Ammon's horn (tissue), 1 donor: ENCODE measurements at regions not wholly inside any gene's neighbourhood (a gene's known extent, or its start where the extent isn't known, plus 50 kb on each side); places are given as distances from the start of the nearest gene placed in this dataset.
"Not testable (repeated sequence)": the region's sequence is repeated elsewhere in the genome, so short reads cannot be mapped to it uniquely, and the experiment has no call there.

Experiments used
- DNase-seq: peaks from one replicate; pipeline ENCODE4 v3.0.0-alpha.2; 2016; ENCODE audit warnings: low spot score

DNA sequence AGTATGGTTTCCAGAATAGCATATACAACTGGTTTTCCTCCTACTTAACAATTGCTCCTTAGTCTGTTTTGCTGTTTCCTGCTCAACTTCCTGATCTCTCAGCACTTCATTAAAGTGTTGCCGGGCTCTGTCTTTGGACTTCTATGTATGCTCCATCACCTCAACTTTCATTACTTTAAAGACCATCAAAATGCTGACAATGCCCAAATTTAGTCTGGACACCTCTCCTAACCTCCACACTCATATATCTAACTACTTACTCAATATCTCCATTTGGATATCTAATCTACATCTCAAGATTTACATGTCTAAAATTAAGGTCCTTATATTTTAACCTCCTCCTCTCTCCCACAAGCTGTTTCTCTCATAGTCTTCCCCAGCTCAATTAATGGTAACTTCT is 54.4 kb upstream of the LGR5 start:
- no peak for DNase-seq

DNA sequence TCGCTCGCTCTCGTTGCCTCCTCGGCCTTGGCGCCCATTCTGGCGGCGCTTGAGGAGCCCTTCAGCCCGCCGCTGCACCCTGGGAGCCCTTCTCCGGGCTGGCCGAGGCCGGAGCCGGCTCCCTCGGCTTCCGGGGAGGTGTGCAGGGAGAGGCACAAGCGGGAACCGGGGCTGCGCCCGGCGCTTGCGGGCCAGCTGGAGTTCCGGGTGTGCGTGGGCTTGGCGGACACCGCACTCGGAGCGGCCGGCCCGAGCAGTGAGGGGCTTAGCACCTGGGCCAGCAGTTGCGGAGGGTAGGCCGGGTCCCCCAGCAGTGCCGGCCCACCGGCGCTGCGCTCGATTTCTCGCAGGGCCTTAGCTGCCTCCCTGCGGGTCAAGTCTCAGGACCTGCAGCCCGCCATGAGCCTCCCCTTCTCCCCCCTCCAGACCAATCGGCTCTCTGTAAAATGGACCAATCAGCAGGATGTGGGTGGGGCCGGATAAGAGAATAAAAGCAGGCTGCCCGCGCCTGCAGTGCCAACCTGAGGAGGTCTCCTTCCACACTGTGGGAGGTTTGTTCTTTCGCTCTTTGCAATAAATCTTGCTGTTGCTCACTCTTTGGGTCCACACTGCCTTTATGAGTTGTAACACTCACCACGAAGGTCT is 62.8 kb upstream of the LGR5 start:
- not testable (repeated sequence) for DNase-seq

DNA sequence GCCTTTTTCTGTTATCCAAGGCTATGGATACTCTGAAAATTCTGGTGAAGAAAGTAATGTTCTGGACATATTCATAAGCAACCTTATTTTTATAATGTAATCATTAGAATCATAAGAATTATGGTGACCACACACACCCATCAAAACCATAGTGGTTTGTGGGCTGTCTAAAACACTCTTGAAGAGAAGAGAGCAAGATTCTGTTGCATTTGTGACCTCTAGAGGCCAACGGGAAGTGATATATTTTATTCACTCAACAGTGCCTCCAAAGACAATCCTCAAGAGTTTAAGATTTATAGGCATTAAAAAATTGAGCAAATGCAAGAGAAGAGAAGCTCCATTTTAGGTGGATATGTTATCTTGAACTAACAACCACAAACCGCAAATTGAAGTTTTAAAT is 68.5 kb upstream of the LGR5 start:
- no peak for DNase-seq

DNA sequence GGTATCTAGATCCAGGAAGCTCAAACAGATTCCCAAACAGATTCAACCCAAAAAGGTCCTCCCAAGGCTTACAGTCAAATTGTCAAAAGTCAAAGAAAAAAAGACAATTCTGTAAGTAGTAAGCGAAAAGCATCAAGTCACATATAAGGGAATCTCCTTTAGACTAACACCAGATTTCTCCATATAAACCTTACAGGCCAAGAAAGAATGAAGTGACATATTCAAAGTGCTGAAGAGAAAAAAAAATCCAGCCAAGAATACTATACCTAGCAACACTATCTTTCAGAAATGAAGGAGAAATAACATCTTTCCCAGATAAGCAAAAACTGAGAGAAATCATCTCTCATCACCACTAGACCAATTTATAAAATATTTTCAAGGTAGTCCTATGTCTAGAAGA is 79.6 kb upstream of the LGR5 start:
- DNase-seq, result no peak

DNA sequence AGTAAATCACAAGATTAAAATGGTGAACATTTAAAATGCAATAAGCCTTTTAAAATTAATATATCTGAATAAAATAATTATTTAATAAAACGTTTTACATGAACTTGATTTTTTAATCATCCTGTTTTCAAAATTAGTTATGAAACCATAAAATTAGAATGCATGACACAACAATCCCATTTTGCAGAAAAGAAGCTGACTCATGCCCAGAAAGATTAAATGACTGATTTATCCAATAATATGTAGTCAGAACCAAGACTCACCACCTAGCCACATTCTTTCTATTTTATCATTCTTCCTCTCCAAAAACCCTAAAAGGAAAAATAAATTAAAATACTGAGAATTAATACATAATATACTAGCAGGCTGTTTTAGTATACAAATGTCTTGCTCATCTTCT is 83.0 kb upstream of the LGR5 start:
- DNase-seq, result no peak

DNA sequence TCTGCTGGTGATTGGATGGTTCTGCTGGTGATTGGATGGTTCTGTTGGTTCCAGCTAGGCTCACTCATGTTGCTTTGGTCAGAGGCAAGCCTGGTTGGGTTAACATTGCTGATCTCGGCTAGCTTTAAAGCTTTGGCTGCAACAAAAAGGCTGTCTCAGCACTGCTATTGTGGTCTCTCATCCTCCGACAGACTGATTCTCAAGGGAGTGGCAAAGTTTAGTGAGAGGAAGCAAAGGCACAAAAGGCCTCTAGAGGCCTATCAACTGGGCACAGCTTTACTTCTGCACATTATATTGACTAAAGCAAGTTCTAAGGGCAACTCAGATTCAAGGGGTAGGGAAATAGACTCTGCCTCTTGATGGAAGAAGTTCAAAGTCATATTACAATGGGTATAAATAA is 84.7 kb upstream of the LGR5 start:
- no peak for DNase-seq

DNA sequence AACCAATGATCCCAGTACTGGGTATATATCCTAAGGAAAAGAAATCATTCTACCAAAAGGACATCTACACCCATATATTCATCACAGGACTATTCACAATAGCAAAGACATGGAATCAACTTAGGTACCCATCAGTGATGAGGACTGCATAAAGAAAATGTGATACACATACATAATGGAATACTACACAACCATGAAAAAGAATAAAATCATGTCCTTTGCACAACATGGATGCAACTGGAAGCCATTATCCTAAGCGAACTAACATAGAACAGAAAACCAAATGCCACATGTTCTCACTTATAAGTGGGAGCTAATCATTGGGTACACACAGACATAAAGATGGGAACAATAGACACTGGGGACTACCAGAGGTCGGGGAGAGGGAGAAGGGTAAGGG is 86.0 kb upstream of the LGR5 start:
- DNase-seq, result no peak

DNA sequence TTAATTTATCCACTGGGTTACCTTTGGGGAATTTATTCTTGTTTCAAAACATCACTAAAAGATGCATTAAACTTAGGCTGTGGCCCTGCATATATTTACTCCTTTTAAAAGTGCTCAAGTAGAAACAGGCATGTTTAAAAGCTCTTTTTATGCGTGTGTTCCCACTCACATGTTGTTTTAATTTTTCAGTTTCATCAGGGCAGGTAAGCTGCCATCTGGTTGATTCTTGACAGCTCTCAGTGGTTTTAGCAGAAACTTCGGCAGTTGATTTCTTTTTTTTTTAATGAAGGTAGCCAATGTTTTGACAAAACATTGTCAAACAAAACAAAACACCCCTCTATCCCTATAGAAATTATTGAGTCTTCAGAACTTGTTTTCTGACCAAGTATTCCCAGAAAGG is 89.6 kb upstream of the LGR5 start:
- no peak for DNase-seq

DNA sequence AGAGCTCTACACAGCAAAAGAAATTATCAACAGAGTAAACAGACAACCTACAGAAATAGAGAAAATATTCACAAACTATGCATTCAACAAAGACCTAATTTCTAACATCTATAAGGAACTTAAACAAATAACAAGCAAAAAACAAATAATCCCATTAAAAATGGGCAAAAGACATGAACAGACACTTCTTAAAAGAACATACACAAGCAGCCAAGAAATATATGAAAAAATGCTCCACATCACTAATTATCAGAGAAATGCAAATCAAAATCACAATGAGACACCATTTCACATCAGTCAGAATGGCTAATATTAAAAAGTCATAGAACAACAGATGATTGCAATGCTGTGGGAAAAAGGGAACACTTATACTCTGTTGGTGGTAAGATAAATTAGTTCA is 100.7 kb upstream of the LGR5 start:
- DNase-seq, result no peak

DNA sequence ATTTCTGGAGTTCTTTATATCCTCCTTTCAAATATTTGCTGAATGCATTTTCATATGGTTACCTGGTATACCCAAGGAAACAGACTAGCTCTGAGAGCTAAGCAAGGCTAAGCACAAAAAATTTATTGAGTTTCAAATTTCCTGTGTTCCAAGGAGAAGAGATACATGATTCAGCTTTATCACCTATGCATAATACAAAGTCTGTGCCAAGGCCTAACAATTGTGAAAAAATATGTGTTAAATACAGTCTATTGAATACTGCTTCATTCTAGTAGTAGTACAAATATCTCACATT is 103.7 kb upstream of the LGR5 start:
- DNase-seq, result no peak

DNA sequence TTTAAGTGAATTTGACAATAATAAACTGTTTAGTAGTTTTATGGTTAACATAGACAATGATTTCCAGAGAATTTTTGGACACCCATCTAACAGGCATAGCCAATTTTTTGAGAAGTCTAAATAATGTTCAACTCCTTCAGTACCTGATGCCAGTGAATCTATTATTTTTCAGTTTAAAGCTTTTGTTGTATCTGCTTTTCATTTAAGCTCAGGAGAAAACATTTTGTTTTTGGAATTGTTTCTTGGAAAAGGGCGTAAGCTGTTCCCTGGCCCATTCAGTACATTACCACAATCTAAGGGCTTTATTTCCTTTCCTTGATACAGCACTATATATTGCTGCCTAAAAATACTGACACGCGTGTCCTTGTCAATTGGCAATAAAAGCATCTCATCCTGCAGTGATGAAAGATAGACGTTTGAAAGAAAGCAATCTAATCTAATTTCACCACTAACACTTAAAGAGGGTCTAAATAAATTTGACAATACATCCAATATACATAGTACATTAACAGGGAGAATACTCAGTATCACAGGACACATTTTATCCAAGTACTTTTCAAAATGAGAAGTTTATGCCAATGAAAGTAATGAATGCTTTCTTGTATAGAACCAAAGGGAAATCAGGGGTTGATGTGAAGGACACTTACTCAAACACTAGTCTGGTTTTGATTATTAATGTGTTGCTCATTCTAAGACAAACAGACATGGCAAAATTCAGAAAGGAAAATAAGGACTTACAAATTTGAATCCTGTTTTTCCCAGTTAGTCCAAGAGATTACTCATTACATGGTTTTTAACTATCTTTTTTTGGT is 104.2 kb upstream of the LGR5 start:
- DNase-seq, result no peak

DNA sequence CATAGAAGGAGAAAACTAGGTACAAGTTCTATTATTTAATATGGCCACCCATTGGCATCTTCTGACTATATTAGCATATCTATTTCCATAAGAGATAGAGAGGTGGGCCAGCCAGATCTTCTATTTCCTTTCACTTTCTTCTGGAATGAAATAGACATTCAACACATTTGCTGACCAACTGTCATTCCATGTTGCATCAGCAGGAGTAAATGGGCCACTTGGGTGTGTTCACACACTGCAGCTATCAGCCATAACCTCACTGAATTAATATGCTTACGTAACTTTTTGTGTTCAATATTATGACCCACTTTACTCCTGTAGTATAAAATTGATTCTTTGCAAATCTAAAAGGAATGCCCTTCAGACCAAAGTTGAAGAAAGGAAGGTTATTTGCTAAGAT is 106.2 kb upstream of the LGR5 start:
- no peak for DNase-seq

DNA sequence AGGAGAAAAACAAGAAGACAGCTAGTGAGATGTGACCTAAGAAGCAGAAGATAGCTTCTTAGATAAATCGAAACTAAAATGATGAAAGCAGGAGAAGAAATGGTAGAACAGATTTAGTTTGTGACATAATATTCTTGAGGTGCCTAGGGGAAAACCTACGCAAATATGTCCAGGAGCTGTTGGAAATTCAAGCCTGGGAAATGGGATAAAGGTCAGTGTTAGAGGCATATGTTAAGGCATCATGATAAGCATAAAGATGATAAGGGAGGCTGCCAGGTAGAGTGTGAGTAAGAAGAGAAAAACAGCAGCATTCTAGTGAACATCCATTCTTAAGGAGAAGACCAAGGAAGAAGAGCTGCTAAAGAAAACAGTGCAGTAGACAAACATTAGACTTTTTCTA is 109.6 kb upstream of the LGR5 start:
- no peak for DNase-seq

DNA sequence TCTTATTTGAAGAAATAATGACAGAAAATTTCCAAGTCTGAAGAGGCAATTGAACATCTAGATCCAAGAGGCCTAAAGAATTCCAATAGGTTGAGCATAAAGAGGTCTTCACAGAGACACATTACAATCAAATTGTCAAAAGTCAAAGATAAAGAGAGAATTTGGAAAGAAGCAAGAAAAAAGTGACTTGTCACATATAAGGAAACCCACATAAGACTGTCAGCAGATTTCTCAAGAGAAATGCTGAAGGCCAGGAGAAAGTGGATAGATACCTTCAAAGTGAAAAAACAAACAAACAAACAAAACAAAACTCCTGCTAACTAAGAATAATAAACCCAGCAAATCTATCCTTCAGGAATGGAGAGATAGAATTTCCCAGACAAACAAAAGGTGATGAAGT is 118.1 kb upstream of the LGR5 start:
- no peak for DNase-seq

DNA sequence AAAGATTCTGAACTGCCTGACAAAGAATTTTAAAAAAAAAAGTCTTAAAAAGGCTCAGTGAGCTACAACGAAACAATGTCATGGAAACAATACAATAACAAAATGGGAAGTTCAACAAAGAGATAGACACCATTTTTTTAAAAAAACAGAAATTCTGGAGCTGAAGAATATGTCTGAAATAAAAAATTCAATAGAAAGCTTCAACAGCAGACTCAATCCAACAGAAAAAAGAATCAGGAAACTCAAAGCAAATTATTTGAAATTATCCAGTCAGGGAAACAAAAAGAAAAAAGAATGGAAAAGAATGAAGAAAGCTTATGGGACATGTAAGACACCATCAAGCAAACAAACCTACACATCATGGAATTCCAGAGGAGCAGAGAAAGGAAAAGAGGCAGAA is 118.5 kb upstream of the LGR5 start:
- no peak for DNase-seq

DNA sequence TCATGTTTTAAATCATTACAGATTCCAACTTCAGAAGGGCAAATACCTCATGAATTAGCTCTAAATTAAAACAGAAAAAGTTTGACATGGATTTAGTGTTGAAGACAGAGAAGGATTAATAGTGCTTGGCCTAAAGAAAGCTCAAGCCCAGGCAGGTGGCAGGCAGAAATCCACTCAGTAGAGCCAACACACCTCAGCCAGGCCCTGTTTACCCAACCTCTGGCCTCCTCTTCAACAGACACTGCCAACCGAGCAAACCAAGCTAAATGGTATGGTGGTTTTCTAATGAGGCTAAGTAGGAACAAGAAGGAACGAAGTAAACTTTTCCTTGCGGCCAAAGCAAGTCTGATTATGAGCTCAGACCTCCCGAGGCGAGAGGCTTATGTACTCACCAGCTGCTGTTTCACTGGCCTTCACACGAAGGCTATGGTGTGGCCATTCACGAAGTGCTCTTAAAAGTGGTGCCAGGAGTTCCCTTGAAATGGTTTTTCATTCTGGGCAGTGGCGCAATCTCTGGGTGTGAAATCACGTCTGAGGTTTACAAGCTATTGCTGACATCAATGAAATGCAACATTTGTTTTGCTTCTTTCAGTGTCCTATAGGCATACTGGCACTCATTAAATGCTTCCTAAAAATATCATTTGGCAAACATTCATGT is 124.1 kb upstream of the LGR5 start:
- DNase-seq, result no peak

DNA sequence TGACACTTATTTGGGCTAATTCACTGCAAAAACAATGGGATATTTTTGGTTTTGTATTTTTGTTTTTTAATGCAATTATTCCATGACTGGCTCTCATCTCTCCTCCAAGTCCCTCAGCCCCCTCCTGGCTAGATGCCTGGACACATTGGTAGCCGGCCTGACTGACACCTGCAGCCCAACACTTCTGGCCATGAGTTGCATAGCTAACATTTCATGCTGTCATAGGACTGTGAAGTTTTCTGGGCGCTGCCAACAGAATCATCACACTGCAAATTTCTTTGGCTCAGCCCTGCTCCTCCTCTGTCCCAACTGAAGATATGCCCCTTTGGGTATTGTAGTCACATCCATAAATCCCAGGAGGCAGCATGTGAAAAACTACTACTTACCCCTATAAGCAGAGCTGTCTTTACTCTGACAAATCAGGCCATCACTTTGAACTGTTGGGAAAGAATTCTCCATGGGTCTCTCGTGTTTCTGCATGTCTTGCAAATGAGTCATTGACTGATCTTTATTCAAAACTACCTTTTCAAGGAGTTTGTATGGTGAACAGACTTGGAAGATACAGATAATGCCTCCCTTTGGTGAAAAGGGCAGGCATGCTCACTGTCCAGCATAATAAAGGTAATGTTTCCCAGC is 126.7 kb upstream of the LGR5 start:
- DNase-seq, result no peak

DNA sequence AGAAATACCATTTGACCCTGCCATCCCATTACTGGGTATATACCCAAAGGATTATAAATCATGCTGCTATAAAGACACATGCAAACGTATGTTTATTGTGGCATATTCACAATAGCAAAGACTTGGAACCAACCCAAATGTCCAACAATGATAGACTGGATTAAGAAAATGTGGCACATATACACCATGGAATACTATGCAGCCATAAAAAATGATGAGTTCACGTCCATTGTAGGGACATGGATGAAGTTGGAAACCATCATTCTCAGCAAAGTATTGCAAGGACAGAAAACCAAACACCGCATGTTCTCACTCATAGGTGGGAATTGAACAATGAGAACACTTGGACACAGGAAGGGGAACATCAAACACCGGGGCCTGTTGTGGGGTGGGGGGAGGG is 128.0 kb upstream of the LGR5 start:
- not testable (repeated sequence) for DNase-seq

DNA sequence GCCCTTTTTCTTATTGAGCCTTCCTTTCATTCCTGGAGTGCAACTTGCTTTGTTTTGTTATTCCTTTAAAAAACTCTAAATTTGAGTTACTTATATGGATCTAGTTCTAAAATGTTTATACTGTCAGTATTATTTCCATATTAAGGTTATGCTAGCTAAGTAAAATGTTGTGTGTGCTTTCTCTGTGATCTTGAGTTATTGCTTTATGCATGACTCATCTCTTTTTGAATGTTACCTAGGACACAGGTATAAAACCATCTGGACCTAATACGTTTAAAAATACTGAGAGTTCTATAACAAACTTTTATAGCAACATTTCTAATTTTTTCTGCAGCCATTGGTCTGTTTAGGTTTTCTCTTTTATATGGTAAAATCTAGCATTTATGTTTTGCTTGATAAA is 132.8 kb upstream of the LGR5 start:
- DNase-seq, result no peak

DNA sequence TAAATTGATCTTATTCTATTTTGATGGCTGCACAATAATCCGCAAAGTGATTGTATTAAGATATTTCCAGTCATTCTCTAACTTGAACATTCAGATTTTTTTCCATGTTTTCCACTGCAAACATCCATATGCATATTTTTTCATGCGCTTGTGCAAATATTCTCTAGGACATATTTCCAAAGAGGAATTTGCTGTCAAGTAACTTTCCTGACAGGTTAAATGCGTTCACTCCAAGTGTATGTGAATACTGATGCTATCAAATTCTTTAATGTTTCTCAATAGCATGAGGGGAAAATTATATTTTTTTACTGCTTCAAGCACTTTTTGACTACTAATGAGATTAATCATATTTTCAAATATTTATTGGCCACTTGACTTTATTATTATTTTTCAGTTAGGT is 135.3 kb upstream of the LGR5 start:
- no peak for DNase-seq

DNA sequence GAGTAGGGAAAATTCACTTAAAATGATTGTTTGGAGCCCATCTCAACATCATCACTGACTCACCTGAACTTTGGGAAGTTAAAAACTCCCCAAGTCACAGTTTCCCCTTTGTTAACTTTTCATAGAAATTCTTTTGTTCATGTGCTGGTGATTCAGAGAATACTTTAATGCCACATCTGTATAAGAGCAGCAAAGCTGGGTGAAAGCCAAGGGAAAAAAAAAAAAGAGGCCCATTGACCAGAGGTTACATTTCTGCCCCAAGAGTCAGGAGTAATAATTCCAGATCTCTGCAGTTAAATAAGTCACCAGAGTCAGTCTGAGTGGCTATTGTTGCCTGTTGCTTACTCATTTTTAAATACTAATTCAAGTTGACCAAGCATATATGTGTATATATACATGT is 136.4 kb upstream of the LGR5 start:
- no peak for DNase-seq

DNA sequence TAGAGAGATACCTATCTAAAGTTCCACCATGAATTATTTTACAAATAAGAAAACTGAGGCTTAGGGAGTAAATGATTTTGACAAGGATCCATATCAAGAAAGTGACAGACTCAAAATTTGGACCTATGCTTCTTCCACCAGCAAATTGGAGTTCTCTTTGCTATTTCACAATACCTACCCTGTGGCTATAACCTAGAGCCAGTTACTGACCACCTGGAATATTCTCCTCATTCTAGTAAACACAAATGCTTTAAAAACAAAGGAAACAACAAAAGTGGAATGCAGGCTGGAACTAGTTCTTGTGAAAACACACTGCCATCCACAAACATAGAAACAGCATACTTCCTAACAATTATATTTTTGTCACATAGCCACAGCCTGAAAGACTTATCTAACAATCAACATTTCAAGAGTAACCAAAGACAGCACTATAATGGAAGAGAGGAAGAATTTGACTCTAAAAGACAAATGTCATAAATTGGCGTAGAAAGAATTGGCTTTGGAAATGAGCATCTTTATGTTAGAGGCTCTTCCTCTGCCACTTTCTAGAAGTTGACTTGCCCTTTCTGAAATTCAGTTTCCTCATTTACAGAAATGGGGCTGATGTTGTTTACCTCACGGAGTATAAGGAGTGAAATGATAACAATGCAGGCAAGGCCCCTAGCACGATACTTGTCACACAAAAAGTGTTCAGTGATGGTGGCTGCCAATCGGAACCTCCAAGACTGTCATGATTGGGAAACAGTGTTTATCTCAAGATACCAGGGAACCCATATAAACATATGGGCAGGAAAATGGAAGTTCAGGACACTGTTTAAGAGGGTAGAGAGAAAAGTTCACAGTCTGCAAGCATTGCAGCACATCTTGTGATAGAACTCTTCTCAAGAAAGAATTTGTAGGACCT is 138.6 kb upstream of the LGR5 start:
- DNase-seq, result no peak
